Keratinocyte (primary cell): ENCODE measurements at regions not wholly inside any gene's neighbourhood (a gene's known extent, or its start where the extent isn't known, plus 50 kb on each side); places are given as distances from the start of the nearest gene placed in this dataset.

Experiments
- DNase-seq: peaks from one replicate; pipeline ENCODE4 v3.0.0-alpha.2; 2011; ENCODE audit warnings: low read depth, missing footprints, low spot score
- FAIRE-seq: peaks from 2 replicates; lab custom pipeline; 2011; peaks lifted over from hg19 to GRCh38; lab: Jason Lieb, UNC
- H2AFZ ChIP-seq: 2 replicates; pipeline ENCODE4 v1.6.0; 2012; ENCODE audit warnings: low read length, control low read depth, inconsistent platforms; ENCODE audit not compliant: control insufficient read depth
- H3K27ac ChIP-seq: 2 replicates; pipeline ENCODE4 v1.5.1; 2011; ENCODE audit warnings: low read length; ENCODE audit not compliant: control insufficient read depth, insufficient read depth
- H3K27me3 ChIP-seq: 3 replicates; pipeline ENCODE4 v1.6.0; 2011; ENCODE audit warnings: low read length; ENCODE audit not compliant: control insufficient read depth, insufficient read depth; ENCODE audit errors: extremely low read depth
- H3K36me3 ChIP-seq, 2 experiments: 2 replicates in 1 of 2; 3 replicates in 1 of 2; pipeline ENCODE4 v1.5.1; 2011; ENCODE audit warnings: low read length in 2 of 2, mild to moderate bottlenecking in 1 of 2; ENCODE audit not compliant: control insufficient read depth in 2 of 2, insufficient read depth in 2 of 2; ENCODE audit errors: extremely low read depth in 1 of 2
- H3K4me1 ChIP-seq: 3 replicates; pipeline ENCODE4 v1.5.1; 2011; ENCODE audit warnings: low read length; ENCODE audit not compliant: control insufficient read depth, insufficient read depth; ENCODE audit errors: extremely low read depth
- H3K4me2 ChIP-seq: 3 replicates; pipeline ENCODE4 v1.6.0; 2011; ENCODE audit warnings: low read depth, low read length; ENCODE audit not compliant: control insufficient read depth, insufficient read depth; ENCODE audit errors: extremely low read depth
- H3K4me3 ChIP-seq, 3 experiments: fragments of 200-600 bp in 1 of 3; sonication (generic) in 1 of 3; 2 replicates in 2 of 3; 3 replicates in 1 of 3; pipeline ENCODE4 v1.5.1; 2011 to 2016; ENCODE audit warnings: low read length in 3 of 3, mild to moderate bottlenecking in 3 of 3, control low read depth in 2 of 3, inconsistent platforms in 1 of 3, low read depth in 1 of 3, mixed read lengths in 1 of 3, mixed run types in 1 of 3, moderate library complexity in 1 of 3; ENCODE audit not compliant: control insufficient read depth in 2 of 3, insufficient read depth in 2 of 3; ENCODE audit errors: extremely low read depth in 1 of 3
- H3K79me2 ChIP-seq: 2 replicates; pipeline ENCODE4 v1.6.0; 2012; ENCODE audit warnings: low read length; ENCODE audit not compliant: control insufficient read depth, insufficient read depth
- H3K9ac ChIP-seq: 3 replicates; pipeline ENCODE4 v1.6.0; 2011; ENCODE audit warnings: low read length; ENCODE audit not compliant: control insufficient read depth, insufficient read depth; ENCODE audit errors: extremely low read depth
- H3K9me1 ChIP-seq: 3 replicates; pipeline ENCODE4 v1.6.0; 2011; ENCODE audit warnings: low read length; ENCODE audit not compliant: control insufficient read depth, insufficient read depth; ENCODE audit errors: extremely low read depth
- H3K9me3 ChIP-seq: 2 replicates; pipeline ENCODE4 v1.5.1; 2012; ENCODE audit warnings: low read depth, low read length; ENCODE audit not compliant: control insufficient read depth
- H4K20me1 ChIP-seq: 3 replicates; pipeline ENCODE4 v1.6.0; 2011; ENCODE audit warnings: low read length; ENCODE audit not compliant: control insufficient read depth, insufficient read depth; ENCODE audit errors: extremely low read depth
- EZH2 ChIP-seq: IDR thresholded peaks from one replicate; pipeline ENCODE4 v1.6.1; 2012; ENCODE audit warnings: inconsistent platforms, mild to moderate bottlenecking, low read length, moderate library complexity
- dilution Hi-C: fragments of 300-500 bp; cut with MboI; formaldehyde crosslinking; loops from one replicate; pipeline ENCODE4 v1.7.0; 2020; ENCODE audit warnings: low sequenced_read_pairs; ENCODE audit not compliant: extremely low pct_ligation_motif_present
- TF ChIP-seq, protein P1 (sequence below), 3 experiments: IDR thresholded peaks in 1 of 3; conservative IDR thresholded peaks in 1 of 3; optimal IDR thresholded peaks in 1 of 3; 2 replicates in 2 of 3; 3 replicates in 1 of 3; pipeline versions ENCODE3 to v1.5.1; 2011; ENCODE audit warnings: low read length in 3 of 3, mild to moderate bottlenecking in 3 of 3, moderate library complexity in 2 of 3, control low read depth in 1 of 3, inconsistent platforms in 1 of 3; ENCODE audit not compliant: insufficient read depth in 2 of 3; ENCODE audit errors: extremely low read depth in 1 of 3

DNA sequence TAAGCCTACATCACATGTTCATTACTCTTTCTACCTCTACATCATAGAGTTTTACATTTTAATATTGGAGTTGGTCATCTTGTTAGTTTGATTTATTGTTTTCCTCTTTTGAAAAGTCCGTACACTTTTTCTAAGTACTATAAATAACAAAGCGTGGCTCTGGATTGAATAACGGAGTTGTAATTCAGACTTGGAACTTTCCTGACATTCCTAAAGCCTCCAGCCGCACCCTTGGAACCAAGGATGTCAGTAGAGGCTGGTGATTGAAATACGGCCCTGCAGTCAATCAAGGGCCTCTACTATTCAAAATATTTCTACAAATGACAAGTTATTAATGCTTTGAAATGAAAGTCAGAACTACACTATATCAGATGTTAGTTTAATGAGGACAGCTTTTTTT lies 301.9 kb upstream of the TBX18 start:
- no peak overlapping the region for H3K9ac ChIP-seq
- no peaks in the 10 kb centered on the region for H3K9me3 ChIP-seq
- H3K27ac ChIP-seq: no peak overlapping the region
- H3K27me3 ChIP-seq: no peaks in the 10 kb centered on the region
- FAIRE-seq (no peak), DNase-seq (no peak)
- H3K4me3 ChIP-seq: no peak overlapping the region
- no peaks in the 10 kb centered on the region for H3K9me1 ChIP-seq
- dilution Hi-C loops: no loop called here
- H3K79me2 ChIP-seq: no peaks in the 10 kb centered on the region
- H3K36me3 ChIP-seq: no peaks in the 10 kb centered on the region
- no peak overlapping the region for H2AFZ ChIP-seq
- no peaks in the 10 kb centered on the region for H3K4me1 ChIP-seq
- no peak overlapping the region for H3K4me2 ChIP-seq
- TF ChIP-seq EZH2: no peak
- TF ChIP-seq, protein P1, sequence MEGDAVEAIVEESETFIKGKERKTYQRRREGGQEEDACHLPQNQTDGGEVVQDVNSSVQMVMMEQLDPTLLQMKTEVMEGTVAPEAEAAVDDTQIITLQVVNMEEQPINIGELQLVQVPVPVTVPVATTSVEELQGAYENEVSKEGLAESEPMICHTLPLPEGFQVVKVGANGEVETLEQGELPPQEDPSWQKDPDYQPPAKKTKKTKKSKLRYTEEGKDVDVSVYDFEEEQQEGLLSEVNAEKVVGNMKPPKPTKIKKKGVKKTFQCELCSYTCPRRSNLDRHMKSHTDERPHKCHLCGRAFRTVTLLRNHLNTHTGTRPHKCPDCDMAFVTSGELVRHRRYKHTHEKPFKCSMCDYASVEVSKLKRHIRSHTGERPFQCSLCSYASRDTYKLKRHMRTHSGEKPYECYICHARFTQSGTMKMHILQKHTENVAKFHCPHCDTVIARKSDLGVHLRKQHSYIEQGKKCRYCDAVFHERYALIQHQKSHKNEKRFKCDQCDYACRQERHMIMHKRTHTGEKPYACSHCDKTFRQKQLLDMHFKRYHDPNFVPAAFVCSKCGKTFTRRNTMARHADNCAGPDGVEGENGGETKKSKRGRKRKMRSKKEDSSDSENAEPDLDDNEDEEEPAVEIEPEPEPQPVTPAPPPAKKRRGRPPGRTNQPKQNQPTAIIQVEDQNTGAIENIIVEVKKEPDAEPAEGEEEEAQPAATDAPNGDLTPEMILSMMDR (optimal IDR thresholded peaks at IDR 0.05 in 1 of 3, IDR thresholded peaks at IDR 0.05 in 1 of 3, conservative IDR thresholded peaks at IDR 0.05 in 1 of 3; ENCODE audit: extremely low read depth in 1 of 3, insufficient read depth in 2 of 3, low read length in 3 of 3): no peak
- H4K20me1 ChIP-seq: no peaks in the 10 kb centered on the region

DNA sequence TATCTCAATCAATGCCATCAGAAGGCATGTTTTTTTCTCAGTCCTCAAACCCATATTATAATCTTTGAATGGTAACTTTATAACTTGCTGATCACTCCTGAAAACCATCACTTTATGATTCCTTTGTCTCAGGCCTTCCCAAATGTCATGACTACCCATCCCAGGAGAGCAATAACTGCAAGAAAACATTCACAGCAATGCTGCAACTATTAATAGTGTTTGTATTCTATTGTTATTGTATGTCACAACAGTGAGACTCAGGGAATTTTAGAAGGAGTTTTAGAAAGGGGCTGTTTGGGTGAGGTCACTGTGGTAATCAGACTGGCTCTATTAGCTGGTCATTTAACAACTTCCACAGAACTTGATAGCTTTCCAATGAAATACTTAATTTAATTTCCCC lies 301.4 kb upstream of the TBX18 start:
- Histone ChIP-seq H3K27me3 (no peaks in the 10 kb centered on the region), H3K27ac (no peak overlapping the region), H3K4me2 (no peak overlapping the region), H3K36me3 (no peaks in the 10 kb centered on the region), H3K9ac (no peak overlapping the region), H3K4me1 (no peaks in the 10 kb centered on the region), H3K9me3 (no peaks in the 10 kb centered on the region), H4K20me1 (no peaks in the 10 kb centered on the region), H3K9me1 (no peaks in the 10 kb centered on the region), H3K79me2 (no peaks in the 10 kb centered on the region), H2AFZ (no peak overlapping the region), H3K4me3 (no peak overlapping the region)
- DNase-seq (no peak), FAIRE-seq (no peak)
- no peak for TF ChIP-seq EZH2
- TF ChIP-seq, protein P1 (optimal IDR thresholded peaks at IDR 0.05 in 1 of 3, IDR thresholded peaks at IDR 0.05 in 1 of 3, conservative IDR thresholded peaks at IDR 0.05 in 1 of 3; ENCODE audit: extremely low read depth in 1 of 3, insufficient read depth in 2 of 3, low read length in 3 of 3): no peak
- dilution Hi-C loops: no loop called here
